Calu3 (cell line): ENCODE measurements at regions not wholly inside any gene's neighbourhood (a gene's known extent, or its start where the extent isn't known, plus 50 kb on each side); places are given as distances from the start of the nearest gene placed in this dataset.
"Not testable (repeated sequence)": the region's sequence is repeated elsewhere in the genome, so short reads cannot be mapped to it uniquely, and the experiment has no call there.

Source experiments
- BruUV-seq: library from RNA; stranded (reverse); fragments of 400-500 nt; replicated peaks from 2 replicates; lab custom pipeline; 2021; lab: Mats Ljungman, UMichigan
- CTCF ChIA-PET: fragments of 300-600 bp; sonication (Branson Sonifier 250); formaldehyde crosslinking; loops from one replicate; lab custom pipeline; 2022; ENCODE audit warnings: antibody characterized with exemption; lab: Charles Lee
- DNase-seq: peaks from one replicate; pipeline ENCODE4 v3.0.0; 2022
- H3K27ac Mint-ChIP-seq: one replicate; pipeline ENCODE4 v1.8.0; 2022; ENCODE audit warnings: mixed read lengths; ENCODE audit not compliant: unreplicated experiment
- H3K27me3 Mint-ChIP-seq: one replicate; pipeline ENCODE4 v1.8.0; 2022; ENCODE audit warnings: mixed read lengths; ENCODE audit not compliant: unreplicated experiment
- H3K36me3 Mint-ChIP-seq: one replicate; pipeline ENCODE4 v1.8.0; 2022; ENCODE audit warnings: mild to moderate bottlenecking, moderate library complexity, mixed read lengths; ENCODE audit not compliant: insufficient read depth, unreplicated experiment
- H3K4me1 Mint-ChIP-seq: one replicate; pipeline ENCODE4 v1.8.0; 2022; ENCODE audit warnings: mild to moderate bottlenecking, low read depth, mixed read lengths; ENCODE audit not compliant: unreplicated experiment
- H3K4me3 Mint-ChIP-seq: one replicate; pipeline ENCODE4 v1.8.0; 2022; ENCODE audit warnings: mild to moderate bottlenecking, low read depth, moderate library complexity, mixed read lengths; ENCODE audit not compliant: unreplicated experiment
- H3K9me3 Mint-ChIP-seq: one replicate; pipeline ENCODE4 v1.8.0; 2022; ENCODE audit warnings: low read depth, mixed read lengths; ENCODE audit not compliant: unreplicated experiment
- CTCF ChIP-seq: fragments of 200-600 bp; IDR thresholded peaks from one replicate; pipeline ENCODE4 v1.8.0; 2022; ENCODE audit warnings: antibody characterized with exemption; ENCODE audit not compliant: unreplicated experiment
- intact Hi-C: fragments of 100-400 bp; cut with micrococcal nuclease; formaldehyde crosslinking; loops from one replicate; pipeline ENCODE4 v1.10.0; 2022; ENCODE audit not compliant: unreplicated experiment

GRCh38 chr20:55090286-55090685 lies 614.9 kb downstream of the DOK5 start:
- CTCF ChIA-PET = no interaction called here
- no peaks in the 10 kb centered on the region for H3K36me3 Mint-ChIP-seq
- no peak for DNase-seq
- TF ChIP-seq CTCF = no peak
- H3K4me1 Mint-ChIP-seq = no peaks in the 10 kb centered on the region
- H3K27me3 Mint-ChIP-seq = no peaks in the 10 kb centered on the region
- intact Hi-C loops = no loop called here
- H3K27ac Mint-ChIP-seq = no peak overlapping the region
- BruUV-seq = no TSS peak
- peaks cover 13% of the 10 kb centered on the region for H3K9me3 Mint-ChIP-seq
- no peak overlapping the region for H3K4me3 Mint-ChIP-seq

GRCh38 chr20:55086421-55086820 lies 611.0 kb downstream of the DOK5 start:
- Mint-ChIP-seq H3K9me3 (peaks cover 15% of the 10 kb centered on the region), H3K4me1 (no peaks in the 10 kb centered on the region), H3K36me3 (no peaks in the 10 kb centered on the region), H3K27ac (no peak overlapping the region), H3K4me3 (no peak overlapping the region), H3K27me3 (no peaks in the 10 kb centered on the region)
- BruUV-seq = no TSS peak
- TF ChIP-seq CTCF = no peak
- intact Hi-C loops = no loop called here
- no peak for DNase-seq
- CTCF ChIA-PET = no interaction called here

- Mint-ChIP-seq H3K4me1 (no peaks in the 10 kb centered on the region), H3K9me3 (peaks cover 15% of the 10 kb centered on the region), H3K4me3 (no peak overlapping the region), H3K27ac (no peak overlapping the region), H3K36me3 (no peaks in the 10 kb centered on the region), H3K27me3 (no peaks in the 10 kb centered on the region)
- DNase-seq = no peak
- TF ChIP-seq CTCF = no peak
- no TSS peak for BruUV-seq
- intact Hi-C loops = no loop called here
- CTCF ChIA-PET = no interaction called here
Observed at GRCh38 chr20:55079917-55080316, 604.5 kb downstream of the DOK5 start.

- intact Hi-C loops, H3K4me3 Mint-ChIP-seq, H3K36me3 Mint-ChIP-seq, H3K4me1 Mint-ChIP-seq, H3K27ac Mint-ChIP-seq, H3K27me3 Mint-ChIP-seq, CTCF ChIA-PET, DNase-seq: not testable (repeated sequence)
- BruUV-seq = TSS peak; percentile 37
- peaks cover 18% of the 10 kb centered on the region for H3K9me3 Mint-ChIP-seq
Observed at GRCh38 chr20:55074266-55074840, 599.0 kb downstream of the DOK5 start.

GRCh38 chr20:55070001-55070400 lies 594.6 kb downstream of the DOK5 start:
- CTCF ChIA-PET = no interaction called here
- DNase-seq = no peak
- BruUV-seq = no TSS peak
- Mint-ChIP-seq H3K4me3 (no peak overlapping the region), H3K36me3 (no peaks in the 10 kb centered on the region), H3K27ac (no peak overlapping the region), H3K4me1 (no peaks in the 10 kb centered on the region), H3K9me3 (peaks cover 21% of the 10 kb centered on the region), H3K27me3 (no peaks in the 10 kb centered on the region)
- no peak for TF ChIP-seq CTCF
- intact Hi-C loops = no loop called here
